GM18873 (cell line): ENCODE measurements at regions not wholly inside any gene's neighbourhood (a gene's known extent, or its start where the extent isn't known, plus 50 kb on each side); places are given as distances from the start of the nearest gene placed in this dataset.

Experiments used
- ATAC-seq: cut with Tn5 transposase; IDR thresholded peaks from one replicate; pipeline ENCODE4 v1.9.1; 2021; ENCODE audit warnings: mild to moderate bottlenecking, moderate library complexity, moderate number of reproducible peaks; ENCODE audit not compliant: unreplicated experiment, low FRiP score

DNA sequence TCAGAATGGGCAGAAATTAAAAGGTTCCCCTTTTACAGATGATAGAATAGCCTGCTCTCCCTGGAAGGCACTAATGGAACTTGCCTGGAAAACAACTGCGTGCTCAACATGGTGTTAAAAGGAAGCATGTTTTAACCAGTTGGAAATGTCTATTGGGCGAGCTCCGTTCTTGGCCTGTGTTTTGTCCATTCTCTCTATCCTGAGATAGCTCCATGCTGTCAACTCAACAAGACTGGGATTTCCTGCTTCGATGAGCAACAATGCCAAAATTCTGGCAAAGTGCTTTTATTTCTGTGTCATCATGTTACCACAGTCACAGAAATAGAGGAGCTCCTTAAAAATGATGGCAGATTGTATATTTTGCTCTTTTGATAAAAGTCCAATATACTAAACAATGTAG lies 198.3 kb downstream of the PLK2 start:
- no peak for ATAC-seq

DNA sequence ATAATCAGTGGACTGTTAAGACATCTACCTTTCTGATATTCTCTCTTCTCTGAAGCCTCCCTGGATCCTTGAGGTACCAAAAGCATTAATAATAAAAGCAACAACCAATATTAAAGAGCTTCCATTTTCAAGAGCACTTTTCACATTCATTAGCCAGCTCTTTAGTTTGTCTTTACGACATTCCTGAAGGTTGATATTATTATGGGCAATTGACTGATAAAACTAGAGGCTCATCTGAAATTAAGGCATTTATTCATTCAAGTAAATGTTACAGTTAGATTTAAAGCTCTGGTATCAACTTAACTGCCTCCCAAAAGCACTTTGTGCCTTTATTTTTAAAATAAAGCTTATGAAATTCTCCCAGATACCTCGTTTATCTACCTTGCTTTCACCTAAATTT lies 199.6 kb downstream of the PLK2 start:
- ATAC-seq = no peak

DNA sequence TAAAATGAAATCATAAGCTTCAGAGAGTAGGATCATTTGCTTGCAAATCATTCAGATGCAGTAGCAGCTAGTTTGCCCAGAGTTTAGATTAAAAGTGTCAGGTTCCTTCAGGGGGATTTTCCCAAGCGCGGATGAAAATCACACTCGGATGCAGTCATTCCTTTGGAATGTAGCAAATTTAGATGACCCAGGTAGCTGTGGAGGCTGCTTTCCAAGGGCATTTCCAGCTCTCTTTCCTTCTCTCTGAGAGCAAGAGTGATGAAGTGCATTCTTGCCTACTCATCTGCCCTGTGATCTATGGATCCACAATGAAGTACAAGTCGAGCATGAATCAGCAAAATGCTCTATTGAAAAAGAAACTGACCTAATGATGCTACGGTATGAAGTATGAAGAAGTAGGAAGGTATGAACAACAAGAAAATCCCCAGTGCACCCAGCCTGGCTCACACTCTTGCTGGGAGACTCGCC lies 200.2 kb downstream of the PLK2 start:
- ATAC-seq = no peak

GRCh38 chr5:58258984-58259684 lies 200.8 kb downstream of the PLK2 start:
- no peak for ATAC-seq

DNA sequence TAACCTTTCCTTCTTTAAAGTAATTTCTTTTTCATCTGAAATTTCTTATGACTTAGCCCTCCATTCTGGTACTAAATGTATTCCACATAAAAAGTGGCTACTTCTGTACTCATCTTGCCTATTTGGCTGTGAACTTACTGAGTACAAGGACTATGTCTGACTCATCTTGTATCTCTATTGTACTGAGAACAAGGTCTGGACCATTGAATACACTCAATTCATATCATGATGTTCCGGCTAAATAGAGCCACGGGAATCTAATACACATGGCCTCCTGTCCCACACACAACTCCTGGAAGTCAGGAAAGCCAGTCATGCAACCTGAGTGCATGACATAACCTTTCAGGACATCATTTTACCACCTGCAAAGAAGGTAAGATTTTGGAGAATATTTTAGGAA lies 203.9 kb downstream of the PLK2 start:
- no peak for ATAC-seq

- ATAC-seq = no peak
These were observed 204.5 kb downstream of the PLK2 start for GRCh38 chr5:58255386-58255785.

DNA sequence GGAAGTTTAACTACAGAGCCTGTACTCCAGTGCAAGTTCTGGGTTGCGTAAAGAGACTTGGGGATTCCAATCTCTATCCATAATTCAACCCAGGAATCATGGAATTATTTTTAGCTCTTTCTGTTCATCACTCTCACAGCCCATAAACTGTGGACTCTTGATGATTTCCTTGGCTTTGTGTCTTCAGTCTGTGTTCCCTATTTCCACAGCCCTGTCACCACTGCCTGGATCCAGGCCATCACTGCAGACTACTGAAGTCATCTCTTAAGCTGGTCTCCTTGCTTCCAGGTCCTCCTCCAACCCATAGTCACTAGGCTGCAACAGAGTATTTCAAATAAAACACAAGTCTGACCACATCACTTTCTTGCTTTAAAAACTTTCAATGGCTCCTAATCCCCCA lies 211.7 kb downstream of the PLK2 start:
- no peak for ATAC-seq

GRCh38 chr5:58246461-58246944 lies 213.4 kb downstream of the PLK2 start:
- ATAC-seq = no peak

DNA sequence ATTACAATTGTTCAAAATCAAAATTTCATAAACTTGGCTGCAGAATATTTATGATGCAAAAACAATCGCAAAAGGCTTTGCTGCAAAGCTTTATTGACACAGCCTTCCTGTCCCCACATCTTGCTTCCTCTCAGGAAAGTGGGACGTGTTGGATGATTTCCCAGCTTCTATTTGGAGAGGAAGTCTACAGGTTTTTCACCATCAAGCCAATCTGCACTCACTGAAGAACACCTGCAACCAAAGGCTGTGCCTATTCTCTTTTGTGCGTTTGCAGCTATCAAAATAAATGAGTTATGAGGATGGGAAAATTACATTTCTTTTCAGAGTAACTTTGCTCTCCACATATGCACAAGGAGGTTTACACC lies 214.4 kb downstream of the PLK2 start:
- ATAC-seq = no peak

GRCh38 chr5:58244819-58245475 lies 214.9 kb downstream of the PLK2 start:
- ATAC-seq = no peak

GRCh38 chr5:58241389-58241788 lies 218.5 kb downstream of the PLK2 start:
- ATAC-seq = no peak

- ATAC-seq = no peak
These were observed 219.6 kb downstream of the PLK2 start for GRCh38 chr5:58240322-58240721.

DNA sequence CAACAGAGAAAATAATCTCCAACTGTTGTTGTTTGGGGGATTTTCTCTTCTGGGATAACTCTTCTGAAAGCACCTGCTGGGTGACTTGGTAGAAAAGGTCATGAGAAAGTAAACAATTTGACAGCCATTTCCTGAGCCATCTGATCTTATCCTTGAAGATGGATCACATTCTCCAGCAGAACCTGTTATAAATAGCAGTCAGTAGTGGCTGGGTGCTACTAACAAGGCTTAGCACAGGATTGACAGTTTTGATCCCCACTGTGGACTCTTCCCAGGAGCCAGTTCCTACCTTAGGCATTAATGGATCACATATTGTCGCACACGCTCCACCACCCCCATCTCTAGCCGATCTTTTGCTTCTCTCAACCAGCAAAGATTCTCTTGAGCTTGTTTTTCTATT lies 220.2 kb downstream of the PLK2 start:
- ATAC-seq = no peak

GRCh38 chr5:58239045-58239444 lies 220.8 kb downstream of the PLK2 start:
- ATAC-seq = peak; percentile 80

DNA sequence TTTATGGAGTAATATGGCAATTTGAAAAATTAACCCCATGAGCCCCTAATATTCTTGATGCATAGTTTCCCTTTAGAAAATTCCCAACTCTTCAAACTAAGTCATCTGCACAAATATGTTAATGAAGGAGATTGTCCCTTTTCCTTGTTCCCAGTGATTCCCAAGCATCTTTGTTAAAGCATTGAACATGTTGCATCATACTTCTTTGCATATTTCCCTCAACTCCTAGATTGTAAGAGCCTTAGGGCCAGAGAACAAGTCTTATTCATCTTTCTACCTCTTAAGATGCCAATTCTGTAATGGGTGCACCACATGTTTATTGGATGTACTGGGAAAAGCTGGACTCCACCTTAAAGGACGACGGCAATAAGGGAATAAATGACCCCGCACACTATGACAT lies 223.4 kb downstream of the PLK2 start:
- ATAC-seq = no peak

- no peak for ATAC-seq
These were observed 224.6 kb downstream of the PLK2 start for GRCh38 chr5:58235299-58235698.

- no peak for ATAC-seq
These were observed 227.8 kb downstream of the PLK2 start for GRCh38 chr5:58232130-58232529.

DNA sequence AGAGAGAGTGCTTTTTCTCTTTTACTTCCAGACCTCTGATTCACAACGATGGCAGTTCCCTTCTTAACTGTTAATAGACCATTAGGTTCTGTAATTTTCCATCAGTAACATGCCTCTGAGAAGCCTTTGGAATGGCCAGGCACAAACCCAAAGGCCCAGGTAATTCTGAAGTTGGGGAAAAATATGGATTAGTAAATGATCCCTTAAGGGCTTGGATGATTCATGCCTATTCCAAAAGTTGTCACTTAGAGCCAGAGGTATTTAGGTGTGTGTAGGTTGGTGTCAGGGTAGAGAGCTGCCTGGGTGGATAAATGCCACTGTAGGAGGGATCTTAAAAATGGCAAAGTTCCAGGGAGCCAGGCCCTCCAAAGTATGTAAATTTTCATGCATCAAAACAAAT lies 228.8 kb downstream of the PLK2 start:
- ATAC-seq = no peak

DNA sequence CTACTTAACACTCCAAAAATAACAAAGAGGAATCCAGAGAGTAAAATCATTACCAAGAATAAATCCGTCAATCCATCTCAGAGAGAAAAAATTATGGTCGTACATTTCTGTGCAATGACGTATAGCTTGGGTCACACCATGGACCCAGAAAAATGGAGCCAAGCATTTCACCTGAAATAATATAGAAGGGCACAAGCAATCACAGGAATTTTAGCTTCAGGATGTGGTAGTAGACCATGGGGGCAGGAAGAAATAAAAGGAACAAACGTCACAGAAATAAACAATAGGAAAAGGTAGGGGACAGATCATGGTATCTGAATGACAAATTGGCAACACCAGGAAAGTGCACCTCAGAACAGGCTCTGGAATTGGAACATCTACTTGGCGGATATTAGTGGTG lies 231.0 kb downstream of the PLK2 start:
- no peak for ATAC-seq

DNA sequence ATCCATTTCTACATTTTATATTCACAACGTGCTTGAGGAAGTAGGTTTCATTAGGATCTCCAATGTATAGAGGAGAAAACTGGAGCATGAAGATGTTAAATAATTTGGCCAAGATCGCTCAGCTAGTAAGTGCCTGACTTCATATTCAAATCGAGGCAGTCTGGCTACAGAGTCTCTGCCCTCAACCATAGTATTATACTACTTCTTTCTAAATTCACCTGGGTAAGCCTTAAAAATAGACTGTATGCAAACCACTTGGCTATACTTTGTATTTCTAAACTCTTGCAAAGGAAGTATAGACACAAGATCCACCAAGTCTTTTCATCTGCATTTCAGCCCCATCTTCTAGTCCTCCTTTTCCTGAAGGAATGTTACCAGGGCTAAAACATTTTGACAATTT lies 232.0 kb downstream of the PLK2 start:
- peak; percentile 52 for ATAC-seq

- ATAC-seq = no peak
These were observed 235.2 kb downstream of the PLK2 start for GRCh38 chr5:58224661-58225060.

DNA sequence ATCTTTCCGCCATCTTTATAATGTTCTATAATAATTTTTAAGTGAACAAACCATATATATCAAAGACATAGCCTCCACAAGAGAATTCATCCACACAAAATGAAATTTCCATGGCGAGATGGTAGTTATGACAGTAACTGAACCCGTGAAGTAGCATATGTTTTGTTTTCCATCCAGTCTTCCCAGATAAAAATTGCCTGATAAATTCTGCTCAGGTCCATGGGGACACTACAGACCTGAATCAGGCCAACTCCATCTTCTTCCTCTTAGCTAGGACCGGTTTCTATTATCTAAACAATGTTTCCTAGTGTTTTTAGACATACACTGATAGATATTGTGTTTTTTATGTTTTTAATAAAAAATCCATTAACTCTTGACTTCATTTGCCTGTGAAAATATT lies 235.7 kb downstream of the PLK2 start:
- ATAC-seq = no peak
